Fibroblast of the aortic adventitia (primary cell): ENCODE measurements at regions not wholly inside any gene's neighbourhood (a gene's known extent, or its start where the extent isn't known, plus 50 kb on each side); places are given as distances from the start of the nearest gene placed in this dataset.

Experiments used
- DNase-seq: peaks from one replicate; pipeline ENCODE4 v3.0.0-alpha.2; 2010; ENCODE audit warnings: low read depth
- H3K4me3 ChIP-seq: 2 replicates; pipeline ENCODE4 v1.5.1; 2011; ENCODE audit warnings: low read depth, mild to moderate bottlenecking, control low read depth, low read length, moderate library complexity
- CTCF ChIP-seq: IDR thresholded peaks from 2 replicates; pipeline ENCODE4 v1.5.1; 2011; ENCODE audit warnings: mild to moderate bottlenecking, low read length, control low read depth, inconsistent platforms; ENCODE audit not compliant: insufficient read depth

- no peak for DNase-seq
- no peak for TF ChIP-seq CTCF
These were observed 1413.2 kb upstream of the MAP3K7 start for GRCh38 chr6:92000112-92000511.

GRCh38 chr6:91994787-91995186, 1407.9 kb upstream of the MAP3K7 start:
- no peak overlapping the region for H3K4me3 ChIP-seq
- DNase-seq, result no peak
- TF ChIP-seq CTCF, result no peak

More at GRCh38 chr6:92000112-92000511, 1413.2 kb upstream of the MAP3K7 start:
- no peak overlapping the region for H3K4me3 ChIP-seq

- no peak for DNase-seq
- no peak for TF ChIP-seq CTCF
- no peak overlapping the region for H3K4me3 ChIP-seq
These were observed 1395.7 kb upstream of the MAP3K7 start for GRCh38 chr6:91982559-91982958.

GRCh38 chr6:91976797-91977196, 1389.9 kb upstream of the MAP3K7 start:
- DNase-seq, result no peak
- no peak for TF ChIP-seq CTCF
- H3K4me3 ChIP-seq, result no peak overlapping the region

- H3K4me3 ChIP-seq, result no peak overlapping the region
- DNase-seq, result no peak
- TF ChIP-seq CTCF, result no peak
These were observed 1383.8 kb upstream of the MAP3K7 start for GRCh38 chr6:91970700-91971099.

GRCh38 chr6:91965872-91966271, 1379.0 kb upstream of the MAP3K7 start:
- no peak overlapping the region for H3K4me3 ChIP-seq
- no peak for TF ChIP-seq CTCF
- DNase-seq, result no peak

- no peak overlapping the region for H3K4me3 ChIP-seq
- no peak for DNase-seq
- TF ChIP-seq CTCF, result no peak
These were observed 1374.8 kb upstream of the MAP3K7 start for GRCh38 chr6:91961671-91962070.
